PC-9 (cell line): ENCODE measurements at regions not wholly inside any gene's neighbourhood (a gene's known extent, or its start where the extent isn't known, plus 50 kb on each side); places are given as distances from the start of the nearest gene placed in this dataset.

Experiments used
- BruUV-seq: library from RNA; stranded (reverse); fragments of 400-500 nt; replicated peaks from 2 replicates; lab custom pipeline; 2021; lab: Mats Ljungman, UMichigan
- CTCF ChIA-PET: fragments of 300-600 bp; sonication (Branson Sonifier 250); formaldehyde crosslinking; loops from one replicate; lab custom pipeline; 2022; ENCODE audit warnings: antibody characterized with exemption; lab: Charles Lee
- POLR2A ChIA-PET: fragments of 300-600 bp; sonication (Branson Sonifier 250); formaldehyde crosslinking; loops from one replicate; lab custom pipeline; 2022; ENCODE audit warnings: antibody characterized with exemption; ENCODE audit not compliant: unreplicated experiment; lab: Charles Lee
- DNase-seq, 2 experiments: peaks; one replicate each; pipeline versions ENCODE4 v3.0.0 to v3.0.0-alpha.2; 2015 to 2022; ENCODE audit warnings: mixed read lengths in 1 of 2
- H2AFZ ChIP-seq: fragments of 200-600 bp; sonication (generic); 2 replicates; pipeline ENCODE4 v1.8.1; 2017; ENCODE audit warnings: antibody characterized with exemption
- H3F3A ChIP-seq: fragments of 200-600 bp; sonication (generic); 2 replicates; pipeline ENCODE4 v1.8.1; 2017; ENCODE audit warnings: antibody characterized with exemption, mild to moderate bottlenecking, low read depth; ENCODE audit not compliant: insufficient read depth
- H3K27ac ChIP-seq: fragments of 200-600 bp; sonication (generic); 2 replicates; pipeline ENCODE4 v1.6.1; 2016; ENCODE audit warnings: mixed run types
- H3K27me3 ChIP-seq: fragments of 200-600 bp; sonication (generic); 2 replicates; pipeline ENCODE4 v1.6.1; 2016; ENCODE audit warnings: low read depth, mixed run types; ENCODE audit not compliant: insufficient read depth
- H3K36me3 ChIP-seq: fragments of 200-600 bp; sonication (generic); 2 replicates; pipeline ENCODE4 v1.6.1; 2016; ENCODE audit warnings: low read depth, mixed run types
- H3K4me1 ChIP-seq: fragments of 200-600 bp; sonication (generic); replicated peaks from 2 replicates; pipeline ENCODE4 v1.6.1; 2016; ENCODE audit warnings: mixed run types; ENCODE audit not compliant: insufficient read depth
- H3K4me2 ChIP-seq: fragments of 200-600 bp; sonication (generic); 2 replicates; pipeline ENCODE4 v1.6.1; 2017; ENCODE audit warnings: mixed run types
- H3K4me3 ChIP-seq: fragments of 200-600 bp; sonication (generic); 2 replicates; pipeline ENCODE4 v1.6.1; 2016; ENCODE audit warnings: mixed run types
- H3K79me2 ChIP-seq: fragments of 200-600 bp; sonication (generic); 2 replicates; pipeline ENCODE4 v1.6.1; 2017; ENCODE audit warnings: low read depth, mixed run types
- H3K9me2 ChIP-seq: fragments of 200-600 bp; sonication (generic); 2 replicates; pipeline ENCODE4 v1.8.1; 2017; ENCODE audit warnings: mild to moderate bottlenecking; ENCODE audit not compliant: insufficient read depth
- H3K9me3 ChIP-seq: fragments of 200-600 bp; sonication (generic); 2 replicates; pipeline ENCODE4 v1.8.1; 2016; ENCODE audit warnings: low read depth; ENCODE audit not compliant: insufficient read depth
- H4K20me1 ChIP-seq: fragments of 200-600 bp; sonication (generic); 2 replicates; pipeline ENCODE4 v1.8.1; 2017; ENCODE audit not compliant: insufficient read depth
- CTCF ChIP-seq: fragments of 200-600 bp; sonication (generic); conservative IDR thresholded peaks from 2 replicates; pipeline ENCODE4 v1.6.1; 2017; ENCODE audit warnings: mixed run types, antibody characterized with exemption, mild to moderate bottlenecking, moderate library complexity
- EZH2 ChIP-seq: fragments of 200-600 bp; sonication (generic); IDR thresholded peaks from 2 replicates; pipeline ENCODE4 v1.8.0; 2017; ENCODE audit warnings: antibody characterized with exemption, low read depth
- intact Hi-C: fragments of 100-400 bp; cut with micrococcal nuclease; formaldehyde crosslinking; loops from one replicate; pipeline ENCODE4 v1.10.0; 2022; ENCODE audit not compliant: unreplicated experiment

- CTCF ChIA-PET, result no interaction called here
- H3K9me3 ChIP-seq, result no peaks in the 10 kb centered on the region
- DNase-seq, result no peak
- no peaks in the 10 kb centered on the region for H3K4me1 ChIP-seq
- no peaks in the 10 kb centered on the region for H3K9me2 ChIP-seq
- BruUV-seq, result no TSS peak
- H4K20me1 ChIP-seq, result no peaks in the 10 kb centered on the region
- no peak overlapping the region for H2AFZ ChIP-seq
- H3K27ac ChIP-seq, result no peak overlapping the region
- H3K4me3 ChIP-seq, result no peak overlapping the region
- no peak overlapping the region for H3K4me2 ChIP-seq
- no peaks in the 10 kb centered on the region for H3K27me3 ChIP-seq
- TF ChIP-seq EZH2 (no peak), CTCF (no peak)
- POLR2A ChIA-PET, result no interaction called here
- H3K79me2 ChIP-seq, result no peaks in the 10 kb centered on the region
- H3F3A ChIP-seq, result no peaks in the 10 kb centered on the region
- intact Hi-C loops, result no loop called here
- no peaks in the 10 kb centered on the region for H3K36me3 ChIP-seq
Observed at GRCh38 chr5:109994135-109994534, 304.4 kb downstream of the MAN2A1 start.

DNA sequence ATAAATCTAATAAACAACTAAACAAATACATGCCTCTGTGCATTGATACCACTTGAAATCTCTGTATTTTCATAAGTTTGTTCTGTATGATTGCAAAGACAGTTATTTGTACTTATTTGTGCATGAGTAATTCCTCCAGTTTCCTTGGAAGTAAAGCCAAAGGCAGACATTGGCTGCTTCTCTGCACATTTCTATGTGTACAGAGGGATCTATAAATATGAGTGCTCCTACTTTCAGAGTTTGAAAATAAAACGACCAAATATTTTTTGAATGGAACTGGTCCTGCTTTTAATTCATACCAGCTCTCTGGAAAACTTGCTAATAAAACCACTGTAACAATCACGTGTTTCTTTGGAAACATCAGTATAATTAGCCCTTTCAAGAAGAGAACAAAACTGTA lies 306.5 kb downstream of the MAN2A1 start:
- Histone ChIP-seq H3K79me2 (no peaks in the 10 kb centered on the region), H3K27ac (no peak overlapping the region), H2AFZ (no peak overlapping the region), H3K4me2 (no peak overlapping the region), H4K20me1 (no peaks in the 10 kb centered on the region), H3K36me3 (no peaks in the 10 kb centered on the region), H3K9me2 (no peaks in the 10 kb centered on the region), H3F3A (no peaks in the 10 kb centered on the region), H3K9me3 (no peaks in the 10 kb centered on the region), H3K4me1 (no peaks in the 10 kb centered on the region), H3K4me3 (no peak overlapping the region), H3K27me3 (no peaks in the 10 kb centered on the region)
- POLR2A ChIA-PET, result no interaction called here
- no peak for TF ChIP-seq EZH2
- TF ChIP-seq CTCF, result no peak
- DNase-seq, result no peak
- CTCF ChIA-PET, result no interaction called here
- no TSS peak for BruUV-seq
- intact Hi-C loops, result no loop called here

DNA sequence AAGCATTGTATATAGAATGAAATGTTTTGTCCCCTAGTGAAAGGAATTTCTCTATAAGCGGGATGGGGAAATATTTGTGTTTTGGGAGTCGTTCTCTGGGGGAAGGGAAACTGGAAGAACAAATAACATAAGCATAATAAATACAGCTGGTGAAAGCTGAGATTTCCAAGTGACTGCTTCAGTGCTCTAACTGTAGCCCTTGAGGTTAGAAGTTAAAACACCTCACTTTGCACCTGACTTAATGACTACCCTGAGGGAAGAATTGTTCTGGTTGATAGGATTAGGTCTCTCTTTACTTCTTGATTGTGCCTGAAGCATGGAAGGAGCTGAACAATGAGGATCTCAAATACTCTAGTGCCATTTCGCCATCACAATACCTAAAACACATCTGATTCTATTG lies 307.4 kb downstream of the MAN2A1 start:
- H4K20me1 ChIP-seq, result no peaks in the 10 kb centered on the region
- ChIA-PET POLR2A (no interaction called here), CTCF (no interaction called here)
- H2AFZ ChIP-seq, result no peak overlapping the region
- intact Hi-C loops, result no loop called here
- no peak overlapping the region for H3K4me2 ChIP-seq
- H3K9me2 ChIP-seq, result no peaks in the 10 kb centered on the region
- no peaks in the 10 kb centered on the region for H3K36me3 ChIP-seq
- BruUV-seq, result no TSS peak
- no peak overlapping the region for H3K27ac ChIP-seq
- H3F3A ChIP-seq, result no peaks in the 10 kb centered on the region
- no peak overlapping the region for H3K4me3 ChIP-seq
- H3K27me3 ChIP-seq, result no peaks in the 10 kb centered on the region
- no peaks in the 10 kb centered on the region for H3K9me3 ChIP-seq
- no peak for DNase-seq
- TF ChIP-seq EZH2 (no peak), CTCF (no peak)
- no peaks in the 10 kb centered on the region for H3K79me2 ChIP-seq
- no peaks in the 10 kb centered on the region for H3K4me1 ChIP-seq
